ENCODE measurements at regions not wholly inside any gene's neighbourhood (a gene's known extent, or its start where the extent isn't known, plus 50 kb on each side); places are given as distances from the start of the nearest gene placed in this dataset.

GRCh38 chr10:128825626-128826025 is 641.4 kb upstream of the MGMT start:
- H3K27me3 ChIP-seq (ENCODE audit: control insufficient read depth, insufficient read depth, low read length) = no peaks in the 10 kb centered on the region
- DNase-seq (ENCODE audit: low read depth) (no peak), FAIRE-seq (no peak)
- TF ChIP-seq CTCF (IDR thresholded peaks at IDR 0.05; ENCODE audit: insufficient read depth, low read length, severe bottlenecking) = no peak
- H3K4me3 ChIP-seq (ENCODE audit: low read depth, low read length) = no peak overlapping the region
- no peaks in the 10 kb centered on the region for H3K36me3 ChIP-seq (ENCODE audit: control insufficient read depth, insufficient read depth, low read length)

- no peak for TF ChIP-seq CTCF (IDR thresholded peaks at IDR 0.05; ENCODE audit: insufficient read depth, low read length, severe bottlenecking)
- H3K4me3 ChIP-seq (ENCODE audit: low read depth, low read length) = no peak overlapping the region
- H3K36me3 ChIP-seq (ENCODE audit: control insufficient read depth, insufficient read depth, low read length) = no peaks in the 10 kb centered on the region
- no peaks in the 10 kb centered on the region for H3K27me3 ChIP-seq (ENCODE audit: control insufficient read depth, insufficient read depth, low read length)
- DNase-seq (ENCODE audit: low read depth) (no peak), FAIRE-seq (no peak)
Measured at GRCh38 chr10:128833671-128834070, 633.4 kb upstream of the MGMT start.

GRCh38 chr10:128835361-128835760 is 631.7 kb upstream of the MGMT start:
- no peak for TF ChIP-seq CTCF (IDR thresholded peaks at IDR 0.05; ENCODE audit: insufficient read depth, low read length, severe bottlenecking)
- no peak overlapping the region for H3K4me3 ChIP-seq (ENCODE audit: low read depth, low read length)
- no peaks in the 10 kb centered on the region for H3K36me3 ChIP-seq (ENCODE audit: control insufficient read depth, insufficient read depth, low read length)
- DNase-seq (ENCODE audit: low read depth) = no peak
- no peak for FAIRE-seq
- no peaks in the 10 kb centered on the region for H3K27me3 ChIP-seq (ENCODE audit: control insufficient read depth, insufficient read depth, low read length)

- H3K4me3 ChIP-seq (ENCODE audit: low read depth, low read length) = no peak overlapping the region
- no peaks in the 10 kb centered on the region for H3K36me3 ChIP-seq (ENCODE audit: control insufficient read depth, insufficient read depth, low read length)
- FAIRE-seq (no peak), DNase-seq (ENCODE audit: low read depth) (no peak)
- no peaks in the 10 kb centered on the region for H3K27me3 ChIP-seq (ENCODE audit: control insufficient read depth, insufficient read depth, low read length)
- no peak for TF ChIP-seq CTCF (IDR thresholded peaks at IDR 0.05; ENCODE audit: insufficient read depth, low read length, severe bottlenecking)
Measured at GRCh38 chr10:128837478-128837877, 629.6 kb upstream of the MGMT start.

GRCh38 chr10:128839134-128839533 is 627.9 kb upstream of the MGMT start:
- no peak overlapping the region for H3K4me3 ChIP-seq (ENCODE audit: low read depth, low read length)
- no peaks in the 10 kb centered on the region for H3K27me3 ChIP-seq (ENCODE audit: control insufficient read depth, insufficient read depth, low read length)
- H3K36me3 ChIP-seq (ENCODE audit: control insufficient read depth, insufficient read depth, low read length) = no peaks in the 10 kb centered on the region
- FAIRE-seq (no peak), DNase-seq (ENCODE audit: low read depth) (no peak)
- no peak for TF ChIP-seq CTCF (IDR thresholded peaks at IDR 0.05; ENCODE audit: insufficient read depth, low read length, severe bottlenecking)

GRCh38 chr10:128839701-128840100 is 627.3 kb upstream of the MGMT start:
- DNase-seq (ENCODE audit: low read depth) = no peak
- Histone ChIP-seq H3K27me3 (ENCODE audit: control insufficient read depth, insufficient read depth, low read length) (no peaks in the 10 kb centered on the region), H3K4me3 (ENCODE audit: low read depth, low read length) (no peak overlapping the region), H3K36me3 (ENCODE audit: control insufficient read depth, insufficient read depth, low read length) (no peaks in the 10 kb centered on the region)
- no peak for FAIRE-seq
- TF ChIP-seq CTCF (IDR thresholded peaks at IDR 0.05; ENCODE audit: insufficient read depth, low read length, severe bottlenecking) = no peak

Measured in bronchial epithelial cell (primary cell).